T-helper 2 cell treated with Interferon-gamma antibody and Interleukin-4, amounts not matched to agents 5 μg/mL and 100 μg/mL, for 36 hours (primary cell): ENCODE measurements at regions not wholly inside any gene's neighbourhood (a gene's known extent, or its start where the extent isn't known, plus 50 kb on each side); places are given as distances from the start of the nearest gene placed in this dataset.
A peak's percentile ranks its signal among the peaks of the same experiment; 100 is the strongest.
"Not testable (repeated sequence)": the region's sequence is repeated elsewhere in the genome, so short reads cannot be mapped to it uniquely, and the experiment has no call there.

Experiments
- DNase-seq: peaks from one replicate; pipeline ENCODE4 v3.0.0; 2021; ENCODE audit warnings: low spot score
- H3K27ac Mint-ChIP-seq: one replicate; pipeline ENCODE4 v1.8.0; 2021; ENCODE audit warnings: mild to moderate bottlenecking, mixed read lengths
- H3K27me3 Mint-ChIP-seq: one replicate; pipeline ENCODE4 v1.8.0; 2021; ENCODE audit warnings: low read depth, mixed read lengths
- H3K36me3 Mint-ChIP-seq: one replicate; pipeline ENCODE4 v1.8.0; 2021; ENCODE audit warnings: low read depth, mixed read lengths
- H3K4me1 Mint-ChIP-seq: one replicate; pipeline ENCODE4 v1.8.0; 2021; ENCODE audit warnings: low read depth, mixed read lengths
- H3K4me3 Mint-ChIP-seq: one replicate; pipeline ENCODE4 v1.8.0; 2022; ENCODE audit warnings: mild to moderate bottlenecking, moderate library complexity, mixed read lengths
- H3K9me3 Mint-ChIP-seq: one replicate; pipeline ENCODE4 v1.8.0; 2021; ENCODE audit warnings: mixed read lengths

GRCh38 chrX:150205011-150205410 lies 158.1 kb upstream of the MAMLD1 start:
- Mint-ChIP-seq H3K4me3 (no peak overlapping the region), H3K36me3 (no peaks in the 10 kb centered on the region), H3K9me3 (no peaks in the 10 kb centered on the region), H3K4me1 (peaks cover 4% of the 10 kb centered on the region), H3K27ac (no peak overlapping the region), H3K27me3 (peaks cover 2% of the 10 kb centered on the region)
- no peak for DNase-seq

DNA sequence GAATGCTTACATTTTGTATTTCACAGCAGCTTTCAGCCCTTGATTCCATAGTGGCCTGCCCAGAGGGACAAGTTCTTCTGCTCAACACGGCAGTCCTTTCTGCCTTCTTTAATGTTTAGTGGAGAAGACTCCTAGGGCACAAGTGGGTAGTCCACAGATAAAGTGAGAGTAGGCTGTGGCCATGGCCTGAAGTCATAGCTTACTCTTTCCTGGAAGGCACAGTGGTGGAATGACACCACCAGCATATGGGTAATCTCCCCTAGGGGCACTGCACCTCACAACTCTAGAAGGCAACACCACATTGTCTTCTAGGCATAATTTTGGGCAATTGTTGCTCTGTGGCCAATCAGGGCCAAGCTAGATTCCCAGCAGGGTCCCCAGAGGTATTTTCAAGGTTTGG lies 155.4 kb upstream of the MAMLD1 start:
- Mint-ChIP-seq H3K27ac (no peak overlapping the region), H3K4me3 (no peak overlapping the region), H3K36me3 (no peaks in the 10 kb centered on the region), H3K27me3 (peaks cover 7% of the 10 kb centered on the region), H3K4me1 (no peaks in the 10 kb centered on the region), H3K9me3 (no peaks in the 10 kb centered on the region)
- DNase-seq = no peak

GRCh38 chrX:150211988-150212387 lies 151.1 kb upstream of the MAMLD1 start:
- H3K4me1 Mint-ChIP-seq = no peaks in the 10 kb centered on the region
- no peaks in the 10 kb centered on the region for H3K36me3 Mint-ChIP-seq
- H3K27ac Mint-ChIP-seq = no peak overlapping the region
- H3K27me3 Mint-ChIP-seq = peaks cover 7% of the 10 kb centered on the region
- H3K9me3 Mint-ChIP-seq = no peaks in the 10 kb centered on the region
- no peak for DNase-seq
- H3K4me3 Mint-ChIP-seq = no peak overlapping the region

GRCh38 chrX:150212672-150213480 lies 150.2 kb upstream of the MAMLD1 start:
- Mint-ChIP-seq H3K4me3 (no peak overlapping the region), H3K36me3 (no peaks in the 10 kb centered on the region), H3K27ac (no peak overlapping the region), H3K4me1 (no peaks in the 10 kb centered on the region), H3K9me3 (no peaks in the 10 kb centered on the region), H3K27me3 (peaks cover 7% of the 10 kb centered on the region)
- DNase-seq = no peak

- Mint-ChIP-seq H3K4me3 (no peak overlapping the region), H3K9me3 (no peaks in the 10 kb centered on the region), H3K27me3 (peaks cover 7% of the 10 kb centered on the region), H3K36me3 (no peaks in the 10 kb centered on the region), H3K27ac (no peak overlapping the region), H3K4me1 (no peaks in the 10 kb centered on the region)
- no peak for DNase-seq
Observed at GRCh38 chrX:150213481-150214030, 149.6 kb upstream of the MAMLD1 start.

DNA sequence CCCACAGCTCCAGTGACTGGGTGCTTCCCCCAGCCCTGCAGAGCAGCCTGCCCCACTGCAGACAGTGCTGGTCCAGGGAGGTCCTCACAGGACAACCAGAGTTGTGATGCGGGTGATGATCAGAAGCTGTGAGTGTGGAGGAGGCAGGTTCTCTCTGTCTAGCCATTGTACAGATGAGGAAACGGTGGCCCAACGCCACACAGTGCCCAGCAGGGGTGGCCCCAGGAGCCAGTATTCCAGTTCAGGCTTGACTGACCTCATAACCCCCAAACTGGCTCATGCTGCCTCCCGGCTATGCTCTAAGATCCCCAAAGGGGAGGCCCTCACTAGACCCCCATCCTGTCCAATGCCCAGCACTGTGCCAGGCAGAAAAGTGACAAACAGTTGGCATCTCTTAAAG lies 147.1 kb upstream of the MAMLD1 start:
- H3K9me3 Mint-ChIP-seq, DNase-seq: not testable (repeated sequence)

DNA sequence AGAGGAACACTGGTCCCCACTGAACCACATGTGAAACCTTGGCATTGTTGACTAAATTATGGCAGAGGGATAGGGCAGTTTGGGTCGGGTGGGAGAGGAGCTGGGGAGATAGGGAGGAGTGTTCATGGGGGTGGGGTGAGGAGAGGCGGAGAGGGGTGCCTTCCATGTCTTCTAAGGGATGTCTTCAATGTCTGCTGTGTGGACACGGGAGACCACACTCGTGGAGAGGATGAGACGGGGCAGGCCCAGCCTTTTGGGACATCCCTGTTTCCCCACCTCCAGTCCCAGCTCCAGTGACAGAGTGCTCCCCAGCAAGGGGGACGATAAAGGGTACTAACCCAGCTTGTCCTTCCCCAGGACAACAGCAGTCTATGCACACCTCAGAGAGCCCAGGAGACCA lies 146.4 kb upstream of the MAMLD1 start:
- Mint-ChIP-seq H3K9me3 (no peaks in the 10 kb centered on the region), H3K4me1 (no peaks in the 10 kb centered on the region), H3K27ac (no peak overlapping the region), H3K36me3 (no peaks in the 10 kb centered on the region), H3K4me3 (no peak overlapping the region), H3K27me3 (no peaks in the 10 kb centered on the region)
- DNase-seq = no peak

More for the DNA sequence above, 147.1 kb upstream of the MAMLD1 start:
- H3K27ac Mint-ChIP-seq, H3K36me3 Mint-ChIP-seq, H3K4me3 Mint-ChIP-seq, H3K4me1 Mint-ChIP-seq, H3K27me3 Mint-ChIP-seq: not testable (repeated sequence)

DNA sequence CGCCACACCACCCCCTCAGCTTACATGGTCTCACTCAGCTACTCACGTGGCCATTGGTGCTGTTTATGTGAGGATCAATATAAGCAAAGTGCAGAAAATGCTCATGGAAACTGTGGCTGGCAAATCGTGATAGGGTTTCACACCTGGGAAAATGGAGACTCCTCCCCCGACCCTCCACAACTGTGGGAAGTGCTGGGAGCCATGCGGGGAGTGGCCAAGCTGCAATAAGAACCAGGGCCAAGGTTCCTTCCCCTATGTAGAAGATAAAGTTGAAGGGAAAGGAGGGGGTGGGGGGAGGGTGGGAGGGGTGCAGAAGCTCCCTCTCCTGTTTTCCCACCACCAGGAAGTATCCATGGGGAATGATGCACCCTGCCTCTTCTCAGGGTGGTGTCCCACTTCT lies 145.5 kb upstream of the MAMLD1 start:
- no peaks in the 10 kb centered on the region for H3K36me3 Mint-ChIP-seq
- H3K27ac Mint-ChIP-seq = no peak overlapping the region
- H3K4me3 Mint-ChIP-seq = no peak overlapping the region
- H3K27me3 Mint-ChIP-seq = no peaks in the 10 kb centered on the region
- no peaks in the 10 kb centered on the region for H3K9me3 Mint-ChIP-seq
- no peaks in the 10 kb centered on the region for H3K4me1 Mint-ChIP-seq
- DNase-seq = no peak

GRCh38 chrX:150219374-150220185 lies 143.5 kb upstream of the MAMLD1 start:
- Mint-ChIP-seq H3K9me3 (no peaks in the 10 kb centered on the region), H3K36me3 (no peaks in the 10 kb centered on the region), H3K27me3 (no peaks in the 10 kb centered on the region), H3K4me3 (no peak overlapping the region), H3K27ac (no peak overlapping the region), H3K4me1 (no peaks in the 10 kb centered on the region)
- DNase-seq = peak; percentile 5

DNA sequence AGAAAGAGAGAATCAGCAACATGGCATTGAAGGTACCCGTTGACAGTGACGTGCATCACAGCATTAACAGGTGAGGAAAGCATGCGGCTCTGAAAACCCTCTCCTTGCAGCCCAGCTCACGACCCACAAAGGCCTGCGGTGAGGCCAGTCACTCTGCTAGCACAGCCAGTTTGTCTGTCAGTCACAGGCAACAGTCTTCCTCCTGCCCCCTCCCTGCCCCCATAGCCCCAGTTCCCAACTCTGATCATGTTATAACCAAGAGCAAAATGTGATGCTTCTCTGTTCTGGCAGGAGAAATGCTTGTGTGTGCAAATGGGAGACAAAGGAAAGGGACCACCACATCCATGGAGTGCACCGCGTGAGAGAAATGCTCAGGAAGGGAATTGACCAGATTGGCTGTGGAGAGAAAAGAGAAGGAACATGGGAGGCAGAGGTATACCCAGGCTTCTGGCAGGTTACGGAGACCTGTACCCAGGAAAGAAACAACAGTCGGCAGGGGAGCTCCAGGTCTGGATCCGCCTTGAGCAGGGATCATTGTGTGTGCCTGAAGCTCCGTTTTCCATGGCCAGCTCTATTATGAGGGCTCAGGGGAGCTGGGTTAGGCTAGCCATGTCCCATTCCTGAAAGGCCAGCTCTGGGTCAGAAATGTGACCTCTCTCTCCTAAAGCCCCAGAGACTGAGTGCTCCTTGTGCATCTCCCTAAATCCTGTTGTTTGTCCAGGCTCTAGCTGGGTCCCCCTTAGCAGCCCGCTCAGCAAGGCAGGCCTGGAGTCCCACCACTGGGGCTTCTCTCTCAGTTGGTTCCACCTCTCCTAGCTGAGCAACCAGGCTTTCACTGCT lies 139.7 kb upstream of the MAMLD1 start:
- H3K4me1 Mint-ChIP-seq = peaks cover 2% of the 10 kb centered on the region
- no peaks in the 10 kb centered on the region for H3K9me3 Mint-ChIP-seq
- no peak for DNase-seq
- no peak overlapping the region for H3K27ac Mint-ChIP-seq
- no peak overlapping the region for H3K4me3 Mint-ChIP-seq
- H3K27me3 Mint-ChIP-seq = no peaks in the 10 kb centered on the region
- no peaks in the 10 kb centered on the region for H3K36me3 Mint-ChIP-seq

- Mint-ChIP-seq H3K9me3 (no peaks in the 10 kb centered on the region), H3K4me1 (peaks cover 2% of the 10 kb centered on the region), H3K4me3 (no peak overlapping the region), H3K36me3 (no peaks in the 10 kb centered on the region), H3K27me3 (peaks cover 5% of the 10 kb centered on the region), H3K27ac (no peak overlapping the region)
- no peak for DNase-seq
Observed at GRCh38 chrX:150224676-150225075, 138.4 kb upstream of the MAMLD1 start.

- H3K36me3 Mint-ChIP-seq = no peaks in the 10 kb centered on the region
- H3K27ac Mint-ChIP-seq = no peak overlapping the region
- H3K4me1 Mint-ChIP-seq = peaks cover 2% of the 10 kb centered on the region
- peaks cover 5% of the 10 kb centered on the region for H3K27me3 Mint-ChIP-seq
- H3K4me3 Mint-ChIP-seq = no peak overlapping the region
- H3K9me3 Mint-ChIP-seq = no peaks in the 10 kb centered on the region
- DNase-seq = no peak
Observed at GRCh38 chrX:150225266-150225665, 137.9 kb upstream of the MAMLD1 start.

DNA sequence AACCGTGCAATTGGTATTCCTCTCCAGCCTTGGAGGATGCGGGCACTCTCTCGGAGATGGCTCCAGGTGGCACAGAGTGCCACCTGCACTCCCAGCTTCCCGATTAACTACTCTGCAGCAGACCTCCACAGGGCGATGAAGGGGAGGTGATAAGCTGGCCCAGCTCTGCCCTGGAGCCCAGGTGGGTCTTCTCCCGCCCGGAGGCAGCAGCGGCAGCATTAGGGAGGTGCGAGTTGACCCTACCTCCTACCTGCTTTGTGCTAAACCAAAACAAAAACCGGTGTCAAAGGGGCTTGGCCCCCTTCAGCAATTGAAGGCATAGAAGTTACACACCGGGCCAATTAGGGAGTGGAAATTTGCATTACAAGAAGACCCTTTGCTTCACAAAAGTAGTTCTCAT lies 137.4 kb upstream of the MAMLD1 start:
- H3K9me3 Mint-ChIP-seq = no peaks in the 10 kb centered on the region
- peaks cover 10% of the 10 kb centered on the region for H3K27me3 Mint-ChIP-seq
- no peak overlapping the region for H3K4me3 Mint-ChIP-seq
- peaks cover 2% of the 10 kb centered on the region for H3K4me1 Mint-ChIP-seq
- no peak overlapping the region for H3K27ac Mint-ChIP-seq
- H3K36me3 Mint-ChIP-seq = no peaks in the 10 kb centered on the region
- DNase-seq = no peak
